ENCODE measurements at regions not wholly inside any gene's neighbourhood (a gene's known extent, or its start where the extent isn't known, plus 50 kb on each side); places are given as distances from the start of the nearest gene placed in this dataset.

GRCh38 chr5:75993643-75994520, 89.3 kb upstream of the SV2C start:
- TF ChIP-seq EP300 (IDR thresholded peaks at IDR 0.05; ENCODE audit: borderline replicate concordance) (no peak), REST (IDR thresholded peaks at IDR 0.05; ENCODE audit: low read depth) (no peak), FOXM1 (IDR thresholded peaks at IDR 0.05; ENCODE audit: borderline replicate concordance, low read depth) (no peak), TAF1 (IDR thresholded peaks at IDR 0.05; ENCODE audit: low read depth) (no peak), RAD21 (IDR thresholded peaks at IDR 0.05; ENCODE audit: low read depth) (no peak), MAX (IDR thresholded peaks at IDR 0.05) (no peak), TCF12 (IDR thresholded peaks at IDR 0.05; ENCODE audit: low read depth) (no peak), ZBTB7A (IDR thresholded peaks at IDR 0.05; ENCODE audit: low read depth) (no peak), YY1 (IDR thresholded peaks at IDR 0.05; ENCODE audit: low read depth) (no peak), USF1 (IDR thresholded peaks at IDR 0.05) (no peak), CEBPB (IDR thresholded peaks at IDR 0.05) (no peak)

All from Ishikawa (cell line).